GM12874 (cell line): ENCODE measurements at regions not wholly inside any gene's neighbourhood (a gene's known extent, or its start where the extent isn't known, plus 50 kb on each side); places are given as distances from the start of the nearest gene placed in this dataset.

Experiments
- CTCF ChIP-seq: IDR thresholded peaks from 2 replicates; pipeline ENCODE4 v1.5.1; 2011; ENCODE audit warnings: low read depth, mild to moderate bottlenecking, control low read depth, low read length, moderate library complexity; ENCODE audit not compliant: insufficient read depth

GRCh38 chr5:156147944-156148285 is 179.0 kb upstream of the SGCD start:
- TF ChIP-seq CTCF = no peak

- TF ChIP-seq CTCF = no peak
These were observed 178.7 kb upstream of the SGCD start for GRCh38 chr5:156148301-156148700.

- TF ChIP-seq CTCF = no peak
These were observed 177.8 kb upstream of the SGCD start for GRCh38 chr5:156149213-156149612.

- TF ChIP-seq CTCF = no peak
These were observed 173.4 kb upstream of the SGCD start for GRCh38 chr5:156153602-156154001.

GRCh38 chr5:156154757-156155156 is 172.2 kb upstream of the SGCD start:
- no peak for TF ChIP-seq CTCF

- TF ChIP-seq CTCF = no peak
These were observed 171.4 kb upstream of the SGCD start for GRCh38 chr5:156155598-156155997.

- no peak for TF ChIP-seq CTCF
These were observed 162.7 kb upstream of the SGCD start for GRCh38 chr5:156164306-156164705.

GRCh38 chr5:156169495-156169894 is 157.5 kb upstream of the SGCD start:
- no peak for TF ChIP-seq CTCF
